HEK293 (cell line): ENCODE measurements at regions not wholly inside any gene's neighbourhood (a gene's known extent, or its start where the extent isn't known, plus 50 kb on each side); places are given as distances from the start of the nearest gene placed in this dataset.

ENCODE experiments used
- CTCF ChIA-PET: fragments of 350-600 bp; formaldehyde crosslinking; extraction: SDS; loops from one replicate; lab custom pipeline; 2021; ENCODE audit warnings: antibody characterized with exemption; lab: Yijun Ruan, JAX
- POLR2A ChIA-PET: fragments of 300-600 bp; formaldehyde crosslinking; extraction: SDS; loops from one replicate; lab custom pipeline; 2020; ENCODE audit warnings: antibody characterized with exemption, inconsistent platforms; lab: Yijun Ruan, JAX
- H3K27ac ChIP-seq: fragments of 200-500 bp; sonication (Bioruptor generic); 2 replicates; pipeline ENCODE4 v1.5.1; 2014; ENCODE audit warnings: low read depth, low read length, control low read depth, inconsistent platforms; ENCODE audit errors: extremely low read depth
- H3K36me3 ChIP-seq, 2 experiments: fragments of 200-500 bp in 1 of 2; sonication (Bioruptor generic) in 1 of 2; 1 replicate in 1 of 2; 2 replicates in 1 of 2; pipeline ENCODE4 v1.5.1; 2014 to 2017; ENCODE audit warnings: inconsistent platforms in 2 of 2, low read length in 2 of 2; ENCODE audit not compliant: control insufficient read depth in 2 of 2, insufficient read depth in 1 of 2
- H3K4me1 ChIP-seq: fragments of 200-500 bp; sonication (Bioruptor generic); 2 replicates; pipeline ENCODE4 v1.5.1; 2014; ENCODE audit warnings: mild to moderate bottlenecking, low read length, inconsistent platforms; ENCODE audit not compliant: control insufficient read depth, insufficient read depth
- H3K4me3 ChIP-seq: 2 replicates; pipeline ENCODE4 v1.5.1; 2011; ENCODE audit warnings: low read depth, mild to moderate bottlenecking, control low read depth, low read length, moderate library complexity
- H3K9me3 ChIP-seq: fragments of 200-500 bp; sonication (Bioruptor generic); 2 replicates; pipeline ENCODE4 v1.5.1; 2014; ENCODE audit warnings: low read depth, low read length, inconsistent platforms; ENCODE audit not compliant: control insufficient read depth, insufficient read depth
- AEBP2 ChIP-seq: fragments of 450-650 bp; formaldehyde crosslinking; IDR thresholded peaks from 2 replicates; pipeline ENCODE4 v1.5.1; 2016; ENCODE audit warnings: missing biosample characterization, missing genetic modification characterization, borderline replicate concordance
- CTCF ChIP-seq: fragments of 450-650 bp; formaldehyde crosslinking; IDR thresholded peaks from 2 replicates; pipeline ENCODE4 v1.5.1; 2016; ENCODE audit warnings: missing biosample characterization, missing genetic modification characterization
- OVOL3 ChIP-seq: fragments of 450-650 bp; formaldehyde crosslinking; IDR thresholded peaks from 2 replicates; pipeline ENCODE4 v1.5.1; 2016; ENCODE audit warnings: missing biosample characterization, missing genetic modification characterization
- PATZ1 ChIP-seq: fragments of 450-650 bp; formaldehyde crosslinking; IDR thresholded peaks from 2 replicates; pipeline ENCODE4 v1.5.1; 2016; ENCODE audit warnings: missing biosample characterization, missing genetic modification characterization
- PRDM6 ChIP-seq: fragments of 450-650 bp; formaldehyde crosslinking; IDR thresholded peaks from 2 replicates; pipeline ENCODE4 v1.5.1; 2017; ENCODE audit warnings: missing biosample characterization, missing genetic modification characterization
- ZEB2 ChIP-seq: fragments of 450-650 bp; formaldehyde crosslinking; IDR thresholded peaks from 2 replicates; pipeline ENCODE4 v1.5.1; 2016; ENCODE audit warnings: missing biosample characterization, missing genetic modification characterization
- ZNF114 ChIP-seq: fragments of 450-650 bp; formaldehyde crosslinking; IDR thresholded peaks from 2 replicates; pipeline ENCODE4 v1.5.0; 2017; ENCODE audit warnings: missing biosample characterization, missing genetic modification characterization
- ZNF148 ChIP-seq: fragments of 450-650 bp; formaldehyde crosslinking; IDR thresholded peaks from 2 replicates; pipeline ENCODE4 v1.5.0; 2017; ENCODE audit warnings: missing biosample characterization, missing genetic modification characterization, borderline replicate concordance
- ZNF19 ChIP-seq: fragments of 450-650 bp; formaldehyde crosslinking; IDR thresholded peaks from 2 replicates; pipeline ENCODE4; 2016; ENCODE audit warnings: missing biosample characterization, missing genetic modification characterization, low read depth
- ZNF239 ChIP-seq: fragments of 450-650 bp; formaldehyde crosslinking; IDR thresholded peaks from 2 replicates; pipeline ENCODE4 v1.5.1; 2016; ENCODE audit warnings: missing biosample characterization, missing genetic modification characterization
- ZNF354C ChIP-seq: fragments of 450-650 bp; formaldehyde crosslinking; IDR thresholded peaks from 2 replicates; pipeline ENCODE4 v1.5.1; 2016; ENCODE audit warnings: missing biosample characterization, missing genetic modification characterization, low read depth, borderline replicate concordance
- ZNF391 ChIP-seq: fragments of 450-650 bp; formaldehyde crosslinking; IDR thresholded peaks from 2 replicates; pipeline ENCODE4 v1.5.1; 2016; ENCODE audit warnings: low read depth, missing biosample characterization, missing genetic modification characterization, borderline replicate concordance
- ZNF416 ChIP-seq: fragments of 450-650 bp; formaldehyde crosslinking; IDR thresholded peaks from 2 replicates; pipeline ENCODE4 v1.5.1; 2016; ENCODE audit warnings: missing biosample characterization, missing genetic modification characterization
- ZNF423 ChIP-seq: fragments of 450-650 bp; formaldehyde crosslinking; IDR thresholded peaks from 2 replicates; pipeline ENCODE4 v1.5.1; 2016; ENCODE audit warnings: missing biosample characterization, missing genetic modification characterization
- ZNF48 ChIP-seq: fragments of 450-650 bp; formaldehyde crosslinking; IDR thresholded peaks from 2 replicates; pipeline ENCODE4 v1.5.1; 2016; ENCODE audit warnings: missing biosample characterization, missing genetic modification characterization
- ZNF518A ChIP-seq: fragments of 450-650 bp; formaldehyde crosslinking; conservative IDR thresholded peaks from 2 replicates; pipeline ENCODE4 v1.5.1; 2016; ENCODE audit warnings: low read depth, missing biosample characterization, missing genetic modification characterization
- ZNF521 ChIP-seq: fragments of 450-650 bp; formaldehyde crosslinking; IDR thresholded peaks from 2 replicates; pipeline ENCODE4 v1.5.1; 2017; ENCODE audit warnings: missing biosample characterization, mild to moderate bottlenecking, missing genetic modification characterization
- ZNF530 ChIP-seq: fragments of 450-650 bp; formaldehyde crosslinking; IDR thresholded peaks from 2 replicates; pipeline ENCODE4 v1.5.1; 2016; ENCODE audit warnings: low read depth, missing biosample characterization, missing genetic modification characterization
- ZSCAN5A ChIP-seq: fragments of 450-650 bp; formaldehyde crosslinking; IDR thresholded peaks from 2 replicates; pipeline ENCODE4 v1.5.1; 2016; ENCODE audit warnings: missing biosample characterization, missing genetic modification characterization

- H3K4me1 ChIP-seq = peaks cover 19% of the 10 kb centered on the region
- H3K9me3 ChIP-seq = no peaks in the 10 kb centered on the region
- TF ChIP-seq ZNF148 (tag by site-specific recombination) = no peak
- no peak for TF ChIP-seq OVOL3
- TF ChIP-seq ZNF391 = no peak
- no peak for TF ChIP-seq ZNF530 (tag by site-specific recombination)
- TF ChIP-seq CTCF (tag by site-specific recombination) = no peak
- TF ChIP-seq PRDM6 (tag by site-specific recombination) = peak; percentile 77
- no peak for TF ChIP-seq ZSCAN5A
- no peak for TF ChIP-seq ZNF518A
- no peaks in the 10 kb centered on the region for H3K36me3 ChIP-seq
- H3K4me3 ChIP-seq = no peak overlapping the region
- no peak overlapping the region for H3K27ac ChIP-seq
- CTCF ChIA-PET = no interaction called here
- POLR2A ChIA-PET = interaction anchor here (0.7 kb wide), 1 partner anchor 9 kb away, joined by 3 read pairs; no protein-coding TSS in a partner anchor
These were observed 55.5 kb upstream of the TENM3 start for GRCh38 chr4:182187674-182188073.

- H3K4me1 ChIP-seq = peaks cover 26% of the 10 kb centered on the region
- no peaks in the 10 kb centered on the region for H3K36me3 ChIP-seq
- no peaks in the 10 kb centered on the region for H3K9me3 ChIP-seq
- CTCF ChIA-PET = no interaction called here
- POLR2A ChIA-PET = interaction anchor here (1.3 kb wide), 1 partner anchor 43 kb away, joined by 3 read pairs; no protein-coding TSS in a partner anchor
- H3K4me3 ChIP-seq = no peak overlapping the region
- H3K27ac ChIP-seq = no peak overlapping the region
- no peak for TF ChIP-seq ZNF239 (tag by site-specific recombination)
- TF ChIP-seq ZNF521 (tag by site-specific recombination) = no peak
- TF ChIP-seq PATZ1 (tag by site-specific recombination) = no peak
- TF ChIP-seq ZNF354C (tag by site-specific recombination) = no peak
- TF ChIP-seq ZEB2 (tag by site-specific recombination) = no peak
- TF ChIP-seq ZNF19 = no peak
- TF ChIP-seq ZNF423 (tag by site-specific recombination) = no peak
- TF ChIP-seq ZNF48 (tag by site-specific recombination) = no peak
- TF ChIP-seq ZNF416 = no peak
- TF ChIP-seq ZNF114 (tag by site-specific recombination) = no peak
- TF ChIP-seq AEBP2 (tag by site-specific recombination) = no peak
These were observed 54.6 kb upstream of the TENM3 start for GRCh38 chr4:182188622-182189021.
